BJ (cell line): ENCODE measurements at regions not wholly inside any gene's neighbourhood (a gene's known extent, or its start where the extent isn't known, plus 50 kb on each side); places are given as distances from the start of the nearest gene placed in this dataset.

Experiments
- CTCF ChIA-PET: fragments of 350-600 bp; formaldehyde crosslinking; extraction: SDS; loops from one replicate; lab custom pipeline; 2021; ENCODE audit warnings: antibody characterized with exemption, inconsistent platforms; lab: Yijun Ruan, JAX
- POLR2A ChIA-PET: fragments of 300-600 bp; sonication (Branson Sonifier 250); formaldehyde crosslinking; extraction: SDS; loops from one replicate; lab custom pipeline; 2021; ENCODE audit warnings: antibody characterized with exemption; lab: Charles Lee
- DNase-seq: peaks from one replicate; pipeline ENCODE4 v3.0.0-alpha.2; 2011; ENCODE audit warnings: low read depth
- H3K27me3 ChIP-seq: 2 replicates; pipeline ENCODE4 v1.6.0; 2011; ENCODE audit warnings: low read length; ENCODE audit not compliant: control insufficient read depth, insufficient read depth
- H3K36me3 ChIP-seq: 2 replicates; pipeline ENCODE4 v1.5.1; 2011; ENCODE audit warnings: low read length; ENCODE audit not compliant: control insufficient read depth, insufficient read depth
- H3K4me3 ChIP-seq: 2 replicates; pipeline ENCODE4 v1.5.1; 2011; ENCODE audit warnings: low read depth, mild to moderate bottlenecking, control low read depth, low read length
- CTCF ChIP-seq: IDR thresholded peaks from 2 replicates; pipeline ENCODE4 v1.5.1; 2011; ENCODE audit warnings: low read depth, mild to moderate bottlenecking, control low read depth, inconsistent platforms, low read length, moderate library complexity; ENCODE audit not compliant: insufficient read depth

- POLR2A ChIA-PET = no interaction called here
- no peak for DNase-seq
- CTCF ChIA-PET = no interaction called here
- H3K36me3 ChIP-seq = no peaks in the 10 kb centered on the region
- H3K4me3 ChIP-seq = no peak overlapping the region
- no peaks in the 10 kb centered on the region for H3K27me3 ChIP-seq
- no peak for TF ChIP-seq CTCF
These were observed 446.4 kb upstream of the KCND2 start for GRCh38 chr7:119826547-119826946.

GRCh38 chr7:119838444-119838843, 434.5 kb upstream of the KCND2 start:
- no peaks in the 10 kb centered on the region for H3K36me3 ChIP-seq
- ChIA-PET CTCF (no interaction called here), POLR2A (no interaction called here)
- no peak overlapping the region for H3K4me3 ChIP-seq
- no peaks in the 10 kb centered on the region for H3K27me3 ChIP-seq
- TF ChIP-seq CTCF = no peak
- no peak for DNase-seq

GRCh38 chr7:119842337-119842736, 430.6 kb upstream of the KCND2 start:
- Histone ChIP-seq H3K4me3 (no peak overlapping the region), H3K36me3 (no peaks in the 10 kb centered on the region), H3K27me3 (no peaks in the 10 kb centered on the region)
- POLR2A ChIA-PET = no interaction called here
- CTCF ChIA-PET = no interaction called here
- no peak for DNase-seq
- TF ChIP-seq CTCF = no peak

- no peaks in the 10 kb centered on the region for H3K36me3 ChIP-seq
- no peak overlapping the region for H3K4me3 ChIP-seq
- no peak for TF ChIP-seq CTCF
- H3K27me3 ChIP-seq = no peaks in the 10 kb centered on the region
- ChIA-PET POLR2A (no interaction called here), CTCF (no interaction called here)
- DNase-seq = no peak
These were observed 430.2 kb upstream of the KCND2 start for GRCh38 chr7:119842786-119843185.

GRCh38 chr7:119861385-119861784, 411.6 kb upstream of the KCND2 start:
- no peaks in the 10 kb centered on the region for H3K36me3 ChIP-seq
- no peaks in the 10 kb centered on the region for H3K27me3 ChIP-seq
- DNase-seq = no peak
- no peak for TF ChIP-seq CTCF
- H3K4me3 ChIP-seq = no peak overlapping the region
- ChIA-PET CTCF (no interaction called here), POLR2A (no interaction called here)
